Activated CD8-positive, alpha-beta T cell treated with anti-CD3 and anti-CD28 coated beads for 36 hours (primary cell): ENCODE measurements at regions not wholly inside any gene's neighbourhood (a gene's known extent, or its start where the extent isn't known, plus 50 kb on each side); places are given as distances from the start of the nearest gene placed in this dataset.

Experiments used
- ATAC-seq: fragments of 200-7000 bp; cut with Tn5 transposase; one replicate; pipeline ENCODE4 v1.10.0; 2021; ENCODE audit warnings: mild to moderate bottlenecking, moderate library complexity
- CTCF ChIA-PET: fragments of 350-600 bp; sonication (Branson Sonifier 250); formaldehyde crosslinking; loops from one replicate; lab custom pipeline; 2021; ENCODE audit warnings: antibody characterized with exemption; lab: Charles Lee
- POLR2A ChIA-PET: fragments of 350-600 bp; sonication (Branson Sonifier 250); formaldehyde crosslinking; loops from one replicate; lab custom pipeline; 2021; ENCODE audit warnings: antibody characterized with exemption; lab: Charles Lee
- DNase-seq: peaks from one replicate; pipeline ENCODE4 v3.0.0-alpha.2; 2020
- H3K27ac Mint-ChIP-seq: one replicate; pipeline ENCODE4 v1.8.0; 2021; ENCODE audit warnings: mild to moderate bottlenecking, mixed read lengths
- H3K27me3 Mint-ChIP-seq: one replicate; pipeline ENCODE4 v1.8.0; 2021; ENCODE audit warnings: mixed read lengths
- H3K36me3 Mint-ChIP-seq: one replicate; pipeline ENCODE4 v1.8.0; 2021; ENCODE audit warnings: low read depth, mixed read lengths
- H3K4me1 Mint-ChIP-seq: one replicate; pipeline ENCODE4 v1.8.0; 2021; ENCODE audit warnings: low read depth, mixed read lengths
- H3K4me3 Mint-ChIP-seq: one replicate; pipeline ENCODE4 v1.8.0; 2021; ENCODE audit warnings: mild to moderate bottlenecking, moderate library complexity, mixed read lengths
- H3K9me3 Mint-ChIP-seq: one replicate; pipeline ENCODE4 v1.8.0; 2021; ENCODE audit warnings: mixed read lengths
- intact Hi-C: fragments of 100-400 bp; cut with micrococcal nuclease; formaldehyde crosslinking; loops from one replicate; pipeline ENCODE4 v1.10.0; 2022
- TF ChIP-seq, protein P1 (sequence below): fragments of 200-600 bp; IDR thresholded peaks from one replicate; pipeline ENCODE4 v1.8.0; 2022; ENCODE audit warnings: antibody characterized with exemption, mild to moderate bottlenecking

DNA sequence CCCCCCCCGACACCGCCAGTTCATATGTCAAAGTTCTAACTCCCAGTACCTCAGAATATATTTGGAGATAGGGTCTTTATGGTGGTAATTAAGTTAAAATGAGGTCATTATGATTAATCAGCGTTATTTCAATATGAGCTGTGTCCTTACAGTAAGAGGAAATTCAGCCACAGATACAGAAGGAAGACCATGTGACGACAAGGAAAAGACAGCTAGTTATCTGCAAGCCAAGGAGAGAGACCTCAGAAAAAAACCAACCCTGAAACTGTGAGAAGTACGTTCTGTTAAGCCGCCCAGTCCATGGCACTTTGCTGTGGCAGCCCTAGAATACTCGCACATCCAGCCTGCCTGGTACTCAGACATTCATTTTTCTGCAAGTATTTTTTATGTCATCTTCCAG is 62.3 kb upstream of the ARL8B start:
- ChIA-PET POLR2A (interaction anchor here (0.6 to 1.4 kb wide), 5 partner anchors 62 to 235 kb away, joined by 3 to 4 read pairs (median 3); no protein-coding TSS in a partner anchor), CTCF (interaction anchor here (1.1 to 10.9 kb wide), 6 partner anchors 16 to 709 kb away, joined by 3 to 153 read pairs (median 4); no protein-coding TSS in a partner anchor)
- Mint-ChIP-seq H3K9me3 (no peaks in the 10 kb centered on the region), H3K27ac (no peak overlapping the region), H3K4me3 (no peak overlapping the region), H3K36me3 (no peaks in the 10 kb centered on the region), H3K4me1 (peaks cover 21% of the 10 kb centered on the region), H3K27me3 (peaks cover 11% of the 10 kb centered on the region)
- intact Hi-C loops: loop anchor here (5.0 kb wide), 2 partner anchors 72 to 227 kb away; no protein-coding TSS in a partner anchor
- ATAC-seq (no peak), DNase-seq (no peak)
- TF ChIP-seq, protein P1, sequence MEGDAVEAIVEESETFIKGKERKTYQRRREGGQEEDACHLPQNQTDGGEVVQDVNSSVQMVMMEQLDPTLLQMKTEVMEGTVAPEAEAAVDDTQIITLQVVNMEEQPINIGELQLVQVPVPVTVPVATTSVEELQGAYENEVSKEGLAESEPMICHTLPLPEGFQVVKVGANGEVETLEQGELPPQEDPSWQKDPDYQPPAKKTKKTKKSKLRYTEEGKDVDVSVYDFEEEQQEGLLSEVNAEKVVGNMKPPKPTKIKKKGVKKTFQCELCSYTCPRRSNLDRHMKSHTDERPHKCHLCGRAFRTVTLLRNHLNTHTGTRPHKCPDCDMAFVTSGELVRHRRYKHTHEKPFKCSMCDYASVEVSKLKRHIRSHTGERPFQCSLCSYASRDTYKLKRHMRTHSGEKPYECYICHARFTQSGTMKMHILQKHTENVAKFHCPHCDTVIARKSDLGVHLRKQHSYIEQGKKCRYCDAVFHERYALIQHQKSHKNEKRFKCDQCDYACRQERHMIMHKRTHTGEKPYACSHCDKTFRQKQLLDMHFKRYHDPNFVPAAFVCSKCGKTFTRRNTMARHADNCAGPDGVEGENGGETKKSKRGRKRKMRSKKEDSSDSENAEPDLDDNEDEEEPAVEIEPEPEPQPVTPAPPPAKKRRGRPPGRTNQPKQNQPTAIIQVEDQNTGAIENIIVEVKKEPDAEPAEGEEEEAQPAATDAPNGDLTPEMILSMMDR: no peak

DNA sequence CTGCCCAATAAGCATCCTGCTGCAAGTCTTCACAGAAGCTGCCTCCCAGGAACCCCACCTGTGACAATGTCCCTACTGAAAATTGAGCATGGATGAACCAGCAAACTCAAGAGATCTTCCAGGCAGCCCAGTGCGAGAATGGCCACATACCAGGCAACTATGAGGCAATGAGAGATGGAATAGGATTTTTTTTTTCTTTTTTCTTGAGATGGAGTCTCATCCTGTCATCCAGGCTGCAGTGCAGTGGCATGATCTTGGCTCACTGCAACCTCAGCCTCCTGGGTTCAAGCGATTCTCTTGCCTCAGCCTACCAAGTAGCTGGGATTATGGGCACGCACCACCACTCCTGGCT is 60.9 kb upstream of the ARL8B start:
- intact Hi-C loops: no loop called here

DNA sequence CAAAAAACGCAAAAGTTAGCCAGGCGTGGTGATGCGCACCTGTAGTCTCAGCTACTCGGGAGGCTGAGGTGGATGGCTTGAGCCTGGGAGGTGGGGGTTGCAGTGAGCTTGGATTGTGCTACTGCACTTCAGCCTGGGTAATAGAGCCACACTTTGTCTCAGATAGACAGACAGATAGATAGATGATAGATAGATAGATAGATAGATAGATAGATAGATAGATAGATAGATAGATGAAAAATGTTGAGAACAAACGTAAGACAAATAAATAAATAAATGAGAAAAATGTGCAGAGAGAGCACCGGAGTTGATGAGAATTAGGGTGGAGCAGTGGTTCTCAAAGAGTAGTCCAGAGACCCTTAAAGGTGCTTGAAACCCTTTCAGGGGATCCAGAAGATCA is 58.4 kb upstream of the ARL8B start:
- ATAC-seq (no peak), DNase-seq (no peak)
- Mint-ChIP-seq H3K4me1 (no peaks in the 10 kb centered on the region), H3K27ac (no peak overlapping the region), H3K36me3 (no peaks in the 10 kb centered on the region), H3K9me3 (no peaks in the 10 kb centered on the region), H3K27me3 (peaks cover 11% of the 10 kb centered on the region), H3K4me3 (no peak overlapping the region)
- intact Hi-C loops: no loop called here
- CTCF ChIA-PET: interaction anchor here (1.9 kb wide), 1 partner anchor 352 kb away, joined by 5 read pairs; no protein-coding TSS in a partner anchor
- POLR2A ChIA-PET: no interaction called here
- TF ChIP-seq, protein P1: no peak

More for the DNA sequence above, 60.9 kb upstream of the ARL8B start:
- DNase-seq (no peak), ATAC-seq (no peak)
- Mint-ChIP-seq H3K27ac (no peak overlapping the region), H3K4me1 (peaks cover 10% of the 10 kb centered on the region), H3K36me3 (no peaks in the 10 kb centered on the region), H3K4me3 (no peak overlapping the region), H3K9me3 (no peaks in the 10 kb centered on the region), H3K27me3 (peaks cover 11% of the 10 kb centered on the region)
- ChIA-PET CTCF (interaction anchor here (5.0 to 10.9 kb wide), 2 partner anchors 76 to 350 kb away, joined by 31 to 153 read pairs; no protein-coding TSS in a partner anchor), POLR2A (interaction anchor here (1.4 kb wide), 1 partner anchor 60 kb away, joined by 3 read pairs; no protein-coding TSS in a partner anchor)
- TF ChIP-seq, protein P1: no peak

DNA sequence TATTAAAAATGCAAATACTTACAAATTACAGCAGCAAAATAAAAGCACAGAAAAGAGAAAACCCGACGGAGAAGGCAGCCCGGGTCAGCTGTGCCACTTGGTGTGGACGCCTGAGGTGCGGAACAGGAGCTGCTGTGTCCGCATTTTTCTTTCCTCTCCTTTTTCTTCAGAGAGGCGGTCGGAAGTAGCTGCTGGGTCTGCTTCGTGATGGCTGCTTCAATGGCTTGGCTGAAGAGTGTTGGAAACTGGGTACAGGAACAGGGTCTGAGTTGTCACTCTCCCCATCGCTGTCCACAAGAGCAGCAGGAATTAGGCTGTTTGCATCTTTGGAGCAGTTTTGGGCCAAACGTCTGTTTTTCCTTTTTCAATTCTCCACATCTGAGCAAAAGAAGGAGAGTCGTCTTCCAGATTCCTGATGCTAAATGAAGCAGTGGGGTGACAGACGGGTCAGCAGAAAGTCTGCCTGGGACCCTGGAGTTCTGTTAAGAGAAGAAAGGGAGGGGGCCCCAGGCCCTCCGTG is 53.5 kb upstream of the ARL8B start:
- Mint-ChIP-seq H3K27ac (no peak overlapping the region), H3K4me3 (no peak overlapping the region), H3K9me3 (no peaks in the 10 kb centered on the region), H3K4me1 (peaks cover 3% of the 10 kb centered on the region), H3K27me3 (no peaks in the 10 kb centered on the region), H3K36me3 (no peaks in the 10 kb centered on the region)
- no peak for ATAC-seq
- CTCF ChIA-PET: interaction anchor here (0.9 to 1.5 kb wide), 2 partner anchors 10 to 356 kb away, joined by 3 to 5 read pairs; no protein-coding TSS in a partner anchor
- intact Hi-C loops: no loop called here
- no peak for DNase-seq
- TF ChIP-seq, protein P1: no peak
- POLR2A ChIA-PET: interaction anchor here (0.7 kb wide), 1 partner anchor 576 kb away, joined by 3 read pairs; the partner anchor contains the start of gene ITPR1

DNA sequence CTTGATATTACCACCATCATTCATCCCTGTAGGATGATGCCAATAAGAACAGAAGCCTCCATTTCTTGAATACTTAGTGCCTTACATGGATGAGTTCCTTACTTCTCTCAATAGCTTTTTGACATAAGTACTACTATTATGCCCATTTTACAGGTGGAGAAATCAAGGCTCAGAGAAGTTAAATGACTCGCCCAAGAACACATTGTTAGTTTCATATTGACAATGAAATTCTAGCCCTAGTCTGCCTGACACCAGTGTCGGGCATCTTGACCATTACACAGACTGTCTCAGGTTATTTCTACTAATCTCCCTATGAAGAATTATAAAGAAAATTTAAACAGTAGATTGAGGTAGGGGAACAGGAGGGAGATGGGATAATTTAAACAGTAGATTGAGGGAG is 52.5 kb upstream of the ARL8B start:
- TF ChIP-seq, protein P1: no peak
- Mint-ChIP-seq H3K4me1 (peaks cover 3% of the 10 kb centered on the region), H3K9me3 (no peaks in the 10 kb centered on the region), H3K27me3 (no peaks in the 10 kb centered on the region), H3K36me3 (no peaks in the 10 kb centered on the region), H3K27ac (no peak overlapping the region), H3K4me3 (no peak overlapping the region)
- POLR2A ChIA-PET: no interaction called here
- DNase-seq (no peak), ATAC-seq (no peak)
- intact Hi-C loops: no loop called here
- CTCF ChIA-PET: interaction anchor here (1.0 to 1.5 kb wide), 3 partner anchors 11 to 436 kb away, joined by 3 to 5 read pairs (median 3); no protein-coding TSS in a partner anchor
